8988T (cell line): ENCODE measurements at regions not wholly inside any gene's neighbourhood (a gene's known extent, or its start where the extent isn't known, plus 50 kb on each side); places are given as distances from the start of the nearest gene placed in this dataset.

ENCODE experiments used
- DNase-seq: peaks from one replicate; pipeline ENCODE4 v3.0.0; 2011

GRCh38 chr10:78577712-78578111, 491.1 kb upstream of the ZMIZ1 start:
- DNase-seq: no peak

- DNase-seq: no peak
Measured at GRCh38 chr10:78578929-78579328, 489.8 kb upstream of the ZMIZ1 start.

- DNase-seq: no peak
Measured at GRCh38 chr10:78579576-78579975, 489.2 kb upstream of the ZMIZ1 start.

GRCh38 chr10:78579995-78580394, 488.8 kb upstream of the ZMIZ1 start:
- DNase-seq: no peak

- DNase-seq: no peak
Measured at GRCh38 chr10:78581133-78581694, 487.6 kb upstream of the ZMIZ1 start.

- DNase-seq: no peak
Measured at GRCh38 chr10:78582540-78582939, 486.2 kb upstream of the ZMIZ1 start.

- no peak for DNase-seq
Measured at GRCh38 chr10:78584266-78584665, 484.5 kb upstream of the ZMIZ1 start.

GRCh38 chr10:78584681-78585080, 484.1 kb upstream of the ZMIZ1 start:
- no peak for DNase-seq

GRCh38 chr10:78585952-78586351, 482.8 kb upstream of the ZMIZ1 start:
- DNase-seq: no peak

- DNase-seq: no peak
Measured at GRCh38 chr10:78588194-78588811, 480.5 kb upstream of the ZMIZ1 start.

- DNase-seq: no peak
Measured at GRCh38 chr10:78589687-78590086, 479.1 kb upstream of the ZMIZ1 start.

- DNase-seq: no peak
Measured at GRCh38 chr10:78591066-78591465, 477.7 kb upstream of the ZMIZ1 start.

- no peak for DNase-seq
Measured at GRCh38 chr10:78594559-78595268, 474.1 kb upstream of the ZMIZ1 start.

- DNase-seq: no peak
Measured at GRCh38 chr10:78595269-78595619, 473.5 kb upstream of the ZMIZ1 start.

- no peak for DNase-seq
Measured at GRCh38 chr10:78596556-78596955, 472.2 kb upstream of the ZMIZ1 start.

- no peak for DNase-seq
Measured at GRCh38 chr10:78597796-78598555, 470.8 kb upstream of the ZMIZ1 start.

GRCh38 chr10:78599122-78599853, 469.5 kb upstream of the ZMIZ1 start:
- no peak for DNase-seq

GRCh38 chr10:78600121-78600665, 468.6 kb upstream of the ZMIZ1 start:
- no peak for DNase-seq

- no peak for DNase-seq
Measured at GRCh38 chr10:78600740-78601139, 468.0 kb upstream of the ZMIZ1 start.

- no peak for DNase-seq
Measured at GRCh38 chr10:78602201-78602932, 466.4 kb upstream of the ZMIZ1 start.

GRCh38 chr10:78604286-78604685, 464.5 kb upstream of the ZMIZ1 start:
- DNase-seq: no peak

- no peak for DNase-seq
Measured at GRCh38 chr10:78604721-78605120, 464.0 kb upstream of the ZMIZ1 start.
